HG03066 (cell line): ENCODE measurements at regions not wholly inside any gene's neighbourhood (a gene's known extent, or its start where the extent isn't known, plus 50 kb on each side); places are given as distances from the start of the nearest gene placed in this dataset.
"Not testable (repeated sequence)": the region's sequence is repeated elsewhere in the genome, so short reads cannot be mapped to it uniquely, and the experiment has no call there.

Source experiments
- ATAC-seq: cut with Tn5 transposase; IDR thresholded peaks from one replicate; pipeline ENCODE4 v1.9.1; 2021; ENCODE audit warnings: low read depth; ENCODE audit not compliant: unreplicated experiment

DNA sequence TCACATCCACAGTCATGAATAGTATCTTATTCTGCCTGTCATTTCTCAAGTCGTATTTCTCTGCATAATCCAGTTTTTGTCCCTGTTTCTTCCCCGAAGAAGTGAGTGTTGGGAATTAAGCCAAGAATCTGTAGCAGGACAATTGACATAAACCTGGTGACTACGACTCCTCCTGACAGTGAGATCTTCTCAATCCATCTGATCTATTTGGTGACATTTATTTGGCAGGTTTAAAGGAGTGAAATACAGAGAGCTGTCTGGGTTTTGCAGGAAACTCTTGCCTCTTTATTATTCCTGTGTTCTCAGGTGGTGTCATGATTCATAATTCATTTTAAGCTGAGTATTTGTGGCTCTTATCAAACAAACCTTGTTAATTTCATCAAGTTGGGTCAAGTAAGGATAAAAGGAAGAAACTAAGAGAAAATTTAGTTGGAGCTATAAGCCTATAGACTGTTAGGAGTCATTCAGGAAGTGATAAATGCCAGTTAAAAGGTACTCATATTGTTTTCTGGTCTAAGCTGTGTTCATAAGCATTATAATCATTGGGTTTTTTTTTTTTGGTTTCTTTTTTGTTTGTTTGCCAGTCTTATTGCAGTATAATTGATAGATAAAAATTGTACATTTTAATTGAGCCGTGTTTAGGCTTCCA lies 95.9 kb upstream of the PCSK1 start:
- ATAC-seq, result no peak

DNA sequence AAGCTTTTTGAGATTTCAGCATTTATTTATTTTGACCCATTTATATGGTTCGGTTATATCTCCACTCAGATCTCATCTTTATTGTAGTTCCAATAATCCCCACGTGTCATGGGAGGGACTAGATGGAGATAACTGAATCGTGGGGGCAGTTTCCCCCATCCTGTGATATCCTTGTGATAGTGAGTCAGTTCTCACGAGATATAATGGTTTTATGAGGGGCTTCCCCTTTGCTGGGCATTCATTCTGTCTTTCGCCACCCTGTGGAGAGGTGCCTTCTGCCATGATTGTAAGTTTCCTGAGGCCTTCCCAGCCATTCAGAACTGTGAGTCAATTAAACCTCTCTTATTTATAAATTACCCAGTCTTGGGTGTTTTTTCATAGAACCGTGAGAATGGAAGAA lies 96.5 kb upstream of the PCSK1 start:
- no peak for ATAC-seq

DNA sequence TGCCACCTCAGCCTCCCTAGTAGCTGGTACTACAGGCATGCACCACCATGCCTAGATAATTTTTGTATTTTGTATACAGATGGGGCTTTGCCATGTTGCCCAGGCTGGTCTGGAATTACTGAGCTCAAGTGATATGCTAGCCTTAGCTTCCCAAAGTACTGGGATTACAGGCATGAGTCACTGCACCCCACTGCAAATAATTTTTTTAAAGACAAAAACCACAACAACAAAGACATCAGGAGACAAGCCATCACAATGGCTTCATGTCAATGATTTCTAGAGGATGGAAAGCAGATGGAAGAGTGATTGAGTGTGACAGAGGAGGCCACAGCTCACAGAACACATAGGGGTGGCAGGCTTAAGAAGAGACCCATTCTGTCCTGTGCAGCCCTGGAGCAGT lies 97.9 kb upstream of the PCSK1 start:
- ATAC-seq, result no peak

DNA sequence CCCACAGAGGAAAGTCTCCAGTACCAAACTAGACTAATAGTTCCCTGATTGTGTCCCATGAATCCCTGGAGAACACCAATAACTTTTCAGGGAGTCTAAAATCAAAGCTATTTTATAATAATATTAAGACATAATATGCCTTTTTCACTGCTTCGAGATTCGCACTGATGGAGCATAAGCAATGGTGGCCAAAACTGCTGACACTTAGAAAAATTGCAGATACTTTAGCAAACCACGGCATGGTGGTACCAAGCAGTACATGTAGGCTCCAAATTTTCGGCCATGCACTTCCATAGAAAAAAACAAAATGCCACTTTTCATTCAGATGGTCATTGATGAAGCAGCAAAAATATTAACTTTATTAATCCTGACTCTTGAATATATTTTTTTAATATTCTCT lies 100.3 kb upstream of the PCSK1 start:
- ATAC-seq, result no peak

DNA sequence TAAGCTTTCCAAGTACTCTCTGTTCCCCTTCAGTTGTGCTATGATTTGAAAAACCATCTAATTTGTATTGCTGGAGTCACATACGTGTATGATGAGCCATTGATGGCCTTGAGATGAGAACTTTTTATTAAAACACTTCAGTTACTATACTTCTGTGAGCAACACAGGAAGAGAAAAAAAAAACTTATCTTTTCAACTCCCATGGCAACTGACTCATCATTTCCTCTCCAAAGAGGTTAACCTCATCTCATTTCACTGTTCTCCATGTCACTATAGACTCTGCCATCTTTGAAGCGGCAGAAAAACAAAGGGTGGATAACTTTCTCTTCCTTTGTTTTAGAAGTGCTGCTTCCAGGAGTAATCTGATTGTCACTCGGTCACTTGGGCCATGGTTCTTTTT lies 104.3 kb upstream of the PCSK1 start:
- ATAC-seq, result no peak

DNA sequence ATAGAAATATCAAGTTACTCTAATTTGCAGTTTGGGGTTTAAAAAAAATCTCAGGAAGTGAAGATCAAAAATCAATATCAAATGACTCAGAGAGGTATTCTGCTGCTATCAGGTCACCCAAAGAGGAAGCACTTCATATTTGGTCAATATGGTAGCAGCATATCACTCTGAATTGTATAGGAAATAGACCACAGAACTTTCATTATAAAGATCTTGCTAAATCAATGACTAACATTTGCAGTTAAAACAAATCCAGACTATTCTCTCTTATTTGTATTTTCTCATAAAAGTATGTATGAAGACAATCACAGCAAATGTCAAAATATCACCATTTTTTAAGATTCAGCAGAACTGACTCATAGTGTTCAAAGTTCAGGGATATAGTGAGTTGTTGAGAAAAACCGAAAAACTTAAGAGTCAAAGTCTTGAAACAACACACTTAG lies 105.8 kb upstream of the PCSK1 start:
- ATAC-seq, result no peak

DNA sequence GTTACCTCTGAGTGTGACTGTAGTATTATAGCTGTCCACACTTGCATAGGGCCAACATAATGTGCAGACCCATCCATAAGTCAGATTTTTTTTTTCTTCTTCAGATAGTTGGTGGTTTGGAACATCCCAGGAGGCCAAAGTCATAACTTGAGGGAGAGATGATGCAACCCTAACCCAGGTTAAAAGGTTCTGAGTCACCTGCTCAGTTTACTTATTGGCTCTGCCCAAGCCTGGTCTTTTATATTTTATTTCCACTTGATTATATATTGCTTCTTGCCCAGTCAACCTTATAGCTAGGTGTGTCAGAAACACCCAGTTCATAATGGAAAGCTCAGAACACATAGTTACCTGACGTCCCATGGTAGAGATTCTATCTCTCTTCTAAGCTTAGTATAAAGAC lies 113.1 kb upstream of the PCSK1 start:
- no peak for ATAC-seq

DNA sequence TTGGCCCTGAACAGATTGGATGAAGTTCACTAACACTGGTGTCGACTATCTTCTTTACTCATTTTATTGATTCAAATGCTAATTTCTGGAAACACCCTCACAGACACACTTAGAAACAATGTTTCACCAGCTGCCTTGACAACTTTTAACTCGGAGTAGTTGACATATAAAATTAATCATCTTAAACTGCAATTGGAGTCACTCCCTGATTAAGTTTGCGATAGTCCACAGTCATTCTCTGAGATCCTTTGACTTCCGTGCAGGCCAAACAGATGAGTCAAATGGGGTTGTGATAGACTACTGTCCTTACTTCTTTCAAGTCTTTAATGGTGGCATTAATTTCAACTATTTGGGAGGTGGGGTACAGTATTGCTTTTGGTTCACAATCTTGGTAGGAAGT lies 114.4 kb upstream of the PCSK1 start:
- no peak for ATAC-seq

DNA sequence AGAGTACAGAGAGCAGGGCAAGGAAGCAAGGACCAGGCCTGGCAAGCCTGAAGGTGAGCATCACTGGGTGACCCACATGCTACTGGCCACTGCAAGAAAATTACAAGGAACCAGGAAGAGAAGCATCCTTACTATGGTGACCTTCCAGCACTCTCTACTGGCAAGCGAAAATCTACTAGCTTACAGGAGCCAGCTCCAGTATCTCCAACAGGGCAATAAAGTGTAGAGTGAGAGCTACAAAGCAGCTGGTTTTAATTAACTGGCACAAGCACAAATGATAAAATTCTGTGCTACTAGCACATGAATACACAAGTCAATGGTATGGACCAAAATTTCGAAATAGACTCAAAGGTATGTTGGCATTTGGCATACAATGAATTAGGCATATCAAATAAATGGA lies 113.3 kb upstream of the CAST start:
- no peak for ATAC-seq

DNA sequence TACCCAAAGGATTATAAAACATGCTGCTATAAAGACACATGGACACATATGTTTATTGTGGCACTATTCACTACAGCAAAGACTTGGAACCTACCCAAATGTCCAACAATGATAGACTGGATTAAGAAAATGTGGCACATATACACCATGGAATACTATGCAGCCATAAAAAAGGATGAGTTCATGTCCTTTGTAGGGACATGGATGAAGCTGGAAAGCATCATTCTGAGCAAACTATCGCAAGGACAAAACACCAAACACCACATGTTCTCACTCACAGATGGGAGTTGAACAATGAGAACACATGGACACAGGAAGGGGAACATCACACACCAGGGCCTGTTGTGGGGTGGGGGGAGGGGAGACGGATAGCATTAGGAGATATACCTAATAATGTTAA lies 101.3 kb upstream of the CAST start:
- ATAC-seq, result not testable (repeated sequence)

DNA sequence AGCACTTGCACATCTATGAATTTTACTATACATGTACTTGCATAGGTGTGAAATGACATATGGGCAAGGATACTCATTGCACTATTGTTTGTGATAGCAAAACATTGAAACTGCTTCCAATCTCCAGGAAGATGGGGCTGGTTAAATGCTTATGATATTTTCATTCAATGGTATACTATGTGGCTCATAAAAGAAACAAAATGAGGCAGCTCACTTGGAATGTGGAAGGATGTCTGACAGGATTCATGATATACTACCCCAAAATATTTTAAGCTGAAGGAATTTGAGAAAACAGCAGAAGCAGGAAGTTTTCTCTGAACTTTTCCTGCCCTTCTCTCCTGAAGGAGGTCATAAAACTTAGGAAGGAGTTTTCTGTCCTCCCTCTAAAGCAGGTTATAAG lies 99.6 kb upstream of the CAST start:
- no peak for ATAC-seq

DNA sequence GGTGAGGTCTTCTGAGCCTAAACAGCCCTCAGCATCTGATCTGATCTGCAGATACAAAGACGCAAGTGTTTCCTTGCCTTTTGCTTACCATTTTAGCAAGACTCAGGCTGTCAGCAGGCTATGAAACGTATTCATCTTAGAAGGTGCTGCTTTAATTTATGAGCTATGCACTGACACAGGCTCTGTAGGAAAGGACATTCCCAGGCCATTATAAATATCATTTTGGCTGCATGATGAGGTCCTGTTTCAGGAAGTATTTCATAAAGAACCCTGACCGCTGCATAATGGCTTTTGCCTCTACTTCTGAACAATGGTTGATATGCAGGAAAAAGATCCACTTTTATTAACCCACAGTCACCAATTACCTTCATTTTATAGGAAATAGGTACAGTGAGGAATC lies 98.4 kb upstream of the CAST start:
- ATAC-seq, result no peak

DNA sequence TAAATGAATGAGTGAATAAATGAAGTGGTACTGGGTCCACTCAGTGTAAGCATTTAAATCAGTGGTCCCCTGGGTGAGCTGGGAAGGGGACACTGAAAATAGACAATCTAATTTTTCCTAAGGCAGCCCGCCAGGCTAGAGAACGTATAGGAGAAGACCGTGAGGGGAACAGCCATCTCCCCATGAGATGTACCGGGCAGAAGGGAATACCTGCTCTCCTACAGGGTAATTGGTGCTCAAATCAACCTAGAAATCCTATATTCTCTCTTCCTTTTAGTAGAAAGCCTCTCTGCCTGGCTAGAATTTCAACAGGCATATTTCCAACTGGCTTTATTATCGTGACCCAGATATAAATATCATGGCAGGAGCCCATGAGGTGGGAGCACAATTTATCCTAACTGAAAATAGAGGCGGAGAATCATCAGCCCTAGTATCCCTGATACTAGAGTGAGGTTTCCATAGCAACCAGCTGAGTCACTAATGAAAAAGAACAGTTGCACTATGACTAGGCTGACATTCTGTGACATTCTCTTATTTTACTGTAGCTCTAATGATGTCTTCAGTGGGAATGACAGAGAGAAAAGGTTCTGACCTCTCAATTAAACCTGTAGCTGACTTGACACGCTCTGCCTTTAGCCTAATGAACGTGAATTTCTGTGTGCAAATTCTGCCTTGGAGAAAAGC lies 96.5 kb upstream of the CAST start:
- ATAC-seq, result peak; percentile 69

DNA sequence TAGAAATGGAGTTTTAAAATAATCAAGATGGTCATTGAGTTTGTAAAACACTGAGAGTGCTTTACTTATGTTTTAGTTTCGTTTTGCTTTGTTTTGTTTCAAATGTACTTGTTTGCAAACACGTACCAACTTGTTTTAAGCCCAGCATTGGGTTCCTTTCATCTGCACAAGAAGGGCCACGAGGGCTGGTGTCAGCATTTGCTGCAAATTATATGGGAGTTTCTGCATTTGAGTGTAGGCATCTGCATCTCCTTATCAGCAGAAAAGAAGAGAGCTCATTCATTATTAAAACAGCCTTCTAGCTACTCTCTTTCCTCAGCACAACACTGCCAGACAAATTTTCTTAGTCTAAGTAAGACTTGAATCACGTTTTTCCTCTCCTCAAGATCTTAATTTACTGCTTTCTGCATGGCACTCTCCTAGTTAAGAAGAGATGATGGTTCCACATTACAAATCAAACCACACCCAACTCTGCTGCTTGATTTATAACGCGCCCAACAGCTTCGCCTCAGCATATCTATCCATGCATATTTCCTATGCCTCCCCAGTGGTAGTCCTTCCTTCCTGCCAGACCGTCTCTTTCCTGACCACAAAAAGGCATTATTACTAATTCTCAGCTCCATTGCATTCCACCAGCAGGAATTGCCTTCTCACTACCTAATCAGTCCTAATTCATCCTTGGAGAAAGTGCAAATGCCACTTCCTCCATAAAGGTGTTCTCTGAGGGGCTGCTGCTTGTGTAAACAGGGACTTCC lies 95.2 kb upstream of the CAST start:
- no peak for ATAC-seq

DNA sequence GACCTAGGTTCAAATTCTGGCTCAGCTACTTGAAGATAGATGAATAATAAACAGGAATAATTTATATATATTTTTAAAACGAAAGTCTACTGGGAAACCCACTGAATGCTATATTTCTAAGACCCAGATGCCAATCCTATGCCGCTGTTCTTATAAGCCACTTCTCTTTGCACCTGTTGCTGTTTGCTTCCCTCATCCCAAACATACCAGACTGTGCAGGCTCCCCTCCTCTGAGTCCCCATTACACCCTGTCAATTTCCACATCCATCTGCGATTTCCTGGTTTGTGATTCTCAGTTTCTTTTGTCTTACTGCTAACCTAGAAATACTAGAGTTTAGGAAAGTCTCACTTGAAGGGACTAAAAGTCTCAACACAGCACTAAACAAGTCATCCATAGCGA lies 92.8 kb upstream of the CAST start:
- no peak for ATAC-seq

DNA sequence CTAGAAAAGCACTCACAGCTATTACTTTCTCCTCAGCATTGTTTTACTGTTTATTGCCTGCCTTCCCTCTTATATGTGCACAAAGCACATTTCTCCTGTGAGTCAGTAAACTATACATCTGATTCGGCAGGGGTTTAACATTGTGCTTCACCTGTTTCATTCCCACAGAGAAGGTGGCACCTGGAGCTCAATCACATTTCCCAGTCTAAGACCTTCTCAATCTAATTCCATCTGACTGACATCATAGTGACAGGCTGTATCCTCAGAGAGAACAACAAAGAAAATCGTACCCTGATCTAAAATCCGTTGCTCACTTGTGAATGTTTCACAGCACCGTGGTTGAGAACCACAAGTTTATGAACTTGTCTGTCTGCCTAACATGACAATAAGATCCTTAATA lies 92.4 kb upstream of the CAST start:
- ATAC-seq, result no peak

DNA sequence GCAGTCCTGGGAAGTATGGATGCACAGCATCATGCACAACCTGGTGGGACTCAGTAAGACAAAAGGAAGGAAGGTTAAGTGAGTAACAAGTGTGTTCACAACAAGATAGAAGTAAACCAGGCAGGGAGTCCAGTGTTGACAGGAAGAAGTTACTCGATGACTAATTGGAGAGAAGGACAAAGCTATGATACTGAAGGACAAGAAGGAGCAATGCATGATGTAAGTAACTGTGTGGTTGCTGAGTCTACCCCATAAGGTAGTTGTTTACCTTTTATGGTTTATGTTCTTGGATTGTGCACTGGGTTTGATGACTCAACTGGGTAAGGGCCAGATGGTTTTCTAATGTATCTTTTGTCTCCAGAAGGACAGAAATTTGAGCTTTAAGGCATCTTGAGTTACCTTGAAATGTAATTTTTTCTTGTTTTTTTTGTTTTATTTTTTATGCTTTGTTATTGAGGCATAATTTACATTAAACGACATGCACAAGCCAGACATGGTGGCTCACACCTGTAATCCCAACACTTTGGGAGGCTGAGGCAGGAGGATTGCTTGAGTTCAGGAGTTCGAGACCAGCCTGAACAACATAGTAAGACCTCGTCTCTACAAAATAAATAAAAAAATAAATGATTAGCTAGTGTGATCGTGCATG lies 89.2 kb upstream of the CAST start:
- no peak for ATAC-seq

DNA sequence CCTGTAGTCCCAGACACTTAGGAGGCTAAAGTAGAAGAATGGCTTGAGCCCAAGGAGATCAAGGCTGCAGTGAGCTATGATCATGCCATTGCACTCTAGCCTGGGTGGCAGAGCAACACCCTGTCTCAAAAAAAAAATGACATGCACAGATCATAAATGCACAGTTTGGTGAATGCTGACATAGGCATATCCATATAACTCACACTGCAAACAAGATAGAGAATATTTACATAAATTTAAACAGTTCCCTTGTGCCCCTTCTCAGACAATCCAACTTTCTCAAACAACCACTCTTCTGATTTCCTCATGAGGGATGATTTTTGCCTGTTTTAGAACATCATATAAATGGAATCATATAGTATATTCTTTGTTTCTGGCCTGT lies 88.7 kb upstream of the CAST start:
- ATAC-seq, result no peak

DNA sequence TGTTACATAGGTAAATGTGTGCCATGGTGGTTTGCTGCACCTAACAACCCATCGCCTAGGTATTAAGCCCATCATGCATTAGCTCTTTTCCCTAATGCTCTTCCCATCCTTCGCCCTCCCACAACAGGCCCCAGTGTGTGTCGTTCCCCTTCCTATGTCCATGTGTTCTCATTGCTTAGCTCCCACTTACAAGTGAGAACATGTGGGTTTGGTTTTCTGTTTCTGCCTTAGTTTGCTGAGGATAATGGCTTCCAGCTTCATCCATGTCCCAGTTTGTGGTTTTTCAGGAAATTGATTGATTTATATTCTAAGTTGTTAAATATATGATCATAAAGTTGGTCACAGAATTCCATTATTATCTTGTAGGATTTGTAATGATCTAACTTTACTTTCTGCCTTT lies 85.3 kb upstream of the CAST start:
- ATAC-seq, result no peak

DNA sequence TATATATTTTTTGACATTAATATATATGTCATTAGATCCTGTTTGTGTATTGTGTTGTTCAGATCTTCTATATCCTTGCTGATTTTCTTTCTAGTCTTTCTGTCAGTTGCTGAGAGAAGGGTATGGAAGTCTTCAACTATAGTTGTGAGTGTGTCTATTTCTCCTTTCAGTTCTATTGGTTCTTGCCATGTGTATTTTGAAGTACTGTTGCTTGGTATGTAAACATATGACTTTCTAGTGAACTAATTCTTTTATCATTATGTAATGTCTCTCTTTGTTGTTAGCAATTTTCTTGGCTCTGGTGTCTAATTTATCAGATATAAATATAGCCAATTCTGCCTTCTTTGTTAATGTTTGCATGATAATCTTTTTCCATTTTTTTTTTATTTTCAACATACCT lies 84.3 kb upstream of the CAST start:
- no peak for ATAC-seq

DNA sequence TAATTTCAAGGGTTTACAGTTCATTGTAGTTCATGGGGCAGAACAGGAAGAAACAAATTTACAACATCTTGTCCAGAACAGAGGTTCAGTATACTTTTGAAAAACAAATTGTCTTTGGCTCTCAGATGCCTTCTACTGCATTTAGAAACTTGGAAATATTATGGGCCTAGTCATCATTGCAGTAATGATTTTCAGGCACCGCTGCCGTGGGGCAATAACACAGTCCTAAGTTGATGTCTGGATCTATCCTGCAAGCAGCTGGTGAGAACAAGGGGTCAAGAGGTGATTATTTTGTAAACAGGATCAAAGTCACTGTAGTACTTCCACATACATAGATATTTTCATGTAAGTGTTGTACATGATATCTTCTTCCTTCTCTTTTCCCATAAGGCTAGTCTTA lies 82.5 kb upstream of the CAST start:
- ATAC-seq, result no peak

DNA sequence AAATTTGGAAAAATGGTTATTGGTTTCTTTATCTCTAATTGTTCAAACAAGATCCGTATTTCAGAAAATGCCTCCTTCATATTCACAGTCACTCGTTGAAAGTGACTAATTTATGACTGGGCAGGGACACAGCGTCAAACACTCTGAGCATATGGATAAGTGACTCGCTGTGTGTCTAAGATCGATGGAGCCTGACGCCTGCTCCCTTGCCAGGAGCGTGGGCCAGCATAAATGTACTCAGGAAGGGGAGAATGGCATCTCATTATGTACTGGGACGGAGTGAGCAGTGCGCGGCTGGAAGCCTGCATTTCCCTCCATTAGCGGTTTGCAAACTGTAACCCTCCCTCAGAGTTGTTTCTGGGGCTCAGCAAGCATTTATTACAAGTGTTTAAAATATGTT lies 79.8 kb upstream of the CAST start:
- no peak for ATAC-seq
